Activated CD8-positive, alpha-beta memory T cell treated with anti-CD3 and anti-CD28 coated beads, Interleukin-2, amount 10 ng/mL, durations not matched to agents 7 days and 5 days (primary cell): ENCODE measurements at regions not wholly inside any gene's neighbourhood (a gene's known extent, or its start where the extent isn't known, plus 50 kb on each side); places are given as distances from the start of the nearest gene placed in this dataset.

Source experiments
- ATAC-seq: fragments of 150-1000 bp; cut with Tn5 transposase; one replicate; pipeline ENCODE4 v1.10.0; 2021; ENCODE audit warnings: moderate library complexity
- CTCF ChIA-PET: fragments of 350-600 bp; sonication (Branson Sonifier 250); formaldehyde crosslinking; loops from one replicate; lab custom pipeline; 2021; ENCODE audit warnings: antibody characterized with exemption; lab: Charles Lee
- DNase-seq: peaks from one replicate; pipeline ENCODE4 v3.0.0-alpha.2; 2020
- H3K27ac Mint-ChIP-seq: one replicate; pipeline ENCODE4 v1.8.0; 2021; ENCODE audit warnings: mild to moderate bottlenecking, mixed read lengths
- H3K27me3 Mint-ChIP-seq: one replicate; pipeline ENCODE4 v1.8.0; 2021; ENCODE audit warnings: mixed read lengths
- H3K36me3 Mint-ChIP-seq: one replicate; pipeline ENCODE4 v1.8.0; 2021; ENCODE audit warnings: mild to moderate bottlenecking, mixed read lengths
- H3K4me1 Mint-ChIP-seq: one replicate; pipeline ENCODE4 v1.8.0; 2021; ENCODE audit warnings: mixed read lengths
- H3K4me3 Mint-ChIP-seq: one replicate; pipeline ENCODE4 v1.8.0; 2021; ENCODE audit warnings: mild to moderate bottlenecking, moderate library complexity, mixed read lengths
- H3K9me3 Mint-ChIP-seq: one replicate; pipeline ENCODE4 v1.8.0; 2022; ENCODE audit warnings: low read depth, mixed read lengths

DNA sequence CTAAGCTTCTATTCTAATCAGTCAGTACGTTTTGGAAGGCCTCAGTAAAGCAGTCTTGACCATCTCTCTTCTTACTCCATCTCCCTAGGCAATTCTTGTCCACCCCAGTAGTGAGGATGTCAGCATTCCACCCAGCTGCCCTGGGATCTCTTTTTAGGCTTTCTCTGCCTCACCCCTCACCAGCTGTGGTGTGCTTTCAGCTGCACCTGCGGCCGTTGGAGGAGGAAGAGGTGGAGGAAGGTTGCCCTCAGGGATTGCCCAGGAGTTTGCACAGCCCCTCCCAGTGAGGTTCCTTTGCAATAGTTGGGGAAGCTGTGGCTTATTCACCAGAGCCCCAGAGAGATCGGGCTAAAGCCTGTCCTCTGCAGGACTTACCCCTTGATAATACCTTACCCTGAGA, 615.8 kb downstream of the BNC2 start:
- Mint-ChIP-seq H3K36me3 (no peaks in the 10 kb centered on the region), H3K27me3 (no peaks in the 10 kb centered on the region), H3K4me3 (no peak overlapping the region), H3K27ac (no peak overlapping the region), H3K9me3 (peaks cover 5% of the 10 kb centered on the region), H3K4me1 (no peaks in the 10 kb centered on the region)
- no peak for DNase-seq
- ATAC-seq: no peak
- CTCF ChIA-PET: no interaction called here

DNA sequence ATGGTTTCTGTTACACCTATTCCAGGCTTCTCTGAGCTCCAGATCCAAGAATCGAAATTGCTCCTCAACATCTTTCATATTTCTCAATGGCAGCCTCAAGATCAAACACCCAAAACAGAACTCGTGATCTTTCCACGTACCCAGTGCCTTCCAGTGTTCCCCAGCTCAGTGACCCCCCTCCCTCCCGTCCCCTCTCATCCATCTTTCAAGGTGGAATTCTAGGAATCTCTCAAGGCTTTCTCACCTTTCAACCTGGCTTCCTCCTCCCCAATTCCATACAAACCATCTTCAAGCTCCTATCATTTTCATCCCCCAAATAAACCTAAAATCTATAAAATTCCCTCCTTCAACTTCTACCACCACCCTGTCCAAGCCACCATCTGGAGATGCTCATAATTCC, 615.3 kb downstream of the BNC2 start:
- no peak overlapping the region for H3K4me3 Mint-ChIP-seq
- CTCF ChIA-PET: no interaction called here
- H3K27ac Mint-ChIP-seq: no peak overlapping the region
- H3K4me1 Mint-ChIP-seq: no peaks in the 10 kb centered on the region
- peaks cover 5% of the 10 kb centered on the region for H3K9me3 Mint-ChIP-seq
- no peaks in the 10 kb centered on the region for H3K27me3 Mint-ChIP-seq
- H3K36me3 Mint-ChIP-seq: no peaks in the 10 kb centered on the region
- DNase-seq: no peak
- no peak for ATAC-seq

DNA sequence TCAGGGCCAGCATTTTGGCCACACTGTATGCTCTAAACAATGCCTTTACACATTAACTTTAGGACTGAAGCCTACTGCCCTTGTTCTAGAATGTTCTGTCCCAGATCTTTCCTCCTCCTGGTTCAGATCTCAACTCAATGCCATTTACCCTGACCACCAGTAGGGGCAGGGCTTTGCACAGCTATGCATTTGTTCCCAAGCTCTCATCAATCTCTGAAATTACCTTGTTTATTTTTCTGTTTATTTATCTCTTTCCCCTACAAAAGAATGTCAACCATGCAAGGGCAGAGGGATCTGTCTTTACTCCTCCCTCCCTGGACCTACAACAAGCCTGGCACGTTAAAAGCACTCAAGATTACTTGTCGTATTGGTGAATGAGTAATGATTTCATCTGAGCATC, 612.9 kb downstream of the BNC2 start:
- Mint-ChIP-seq H3K27ac (no peak overlapping the region), H3K4me3 (no peak overlapping the region), H3K4me1 (no peaks in the 10 kb centered on the region), H3K27me3 (no peaks in the 10 kb centered on the region), H3K36me3 (no peaks in the 10 kb centered on the region), H3K9me3 (peaks cover 5% of the 10 kb centered on the region)
- ATAC-seq (no peak), DNase-seq (no peak)
- CTCF ChIA-PET: no interaction called here

DNA sequence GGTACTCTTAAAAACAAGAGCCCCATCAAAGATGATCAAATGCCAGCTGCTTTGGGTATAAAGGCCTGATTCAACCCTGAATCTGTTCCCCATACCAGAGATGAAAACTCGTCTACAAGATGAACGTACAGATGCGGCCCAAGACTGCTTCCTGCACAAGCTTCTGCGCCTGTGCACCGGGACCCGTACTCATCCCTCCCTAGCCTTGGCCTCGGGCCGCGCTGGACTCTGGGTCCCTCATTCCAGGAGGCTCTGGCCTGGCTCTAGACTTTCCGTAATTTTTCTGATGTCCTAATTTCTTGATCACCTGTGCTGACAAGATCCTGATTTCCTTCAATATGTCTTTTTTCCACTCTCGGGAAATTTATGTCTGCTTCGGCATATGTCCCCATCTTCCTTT, 612.3 kb downstream of the BNC2 start:
- DNase-seq (no peak), ATAC-seq (no peak)
- H3K4me3 Mint-ChIP-seq: no peak overlapping the region
- no peaks in the 10 kb centered on the region for H3K36me3 Mint-ChIP-seq
- no peaks in the 10 kb centered on the region for H3K27me3 Mint-ChIP-seq
- H3K4me1 Mint-ChIP-seq: no peaks in the 10 kb centered on the region
- CTCF ChIA-PET: no interaction called here
- no peak overlapping the region for H3K27ac Mint-ChIP-seq
- peaks cover 5% of the 10 kb centered on the region for H3K9me3 Mint-ChIP-seq

DNA sequence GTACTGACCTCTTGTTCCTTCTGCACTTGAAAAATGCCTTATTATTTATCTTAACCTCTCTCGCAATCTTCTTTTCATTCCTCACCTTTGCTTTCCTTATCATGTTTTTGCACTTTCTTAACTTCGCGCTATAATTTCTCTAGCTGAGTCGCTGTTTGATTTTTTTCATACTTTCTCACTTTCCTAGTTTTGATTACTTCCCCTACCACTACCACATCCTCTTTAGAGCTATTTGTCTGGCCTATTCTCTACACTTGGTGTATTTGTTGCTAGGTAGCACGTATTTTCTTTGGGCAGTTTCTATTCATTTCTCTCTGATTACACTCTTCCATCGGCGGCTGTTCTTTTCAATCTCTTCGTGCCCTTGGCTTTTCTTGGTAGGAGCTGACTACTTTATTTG, 611.8 kb downstream of the BNC2 start:
- Mint-ChIP-seq H3K4me1 (no peaks in the 10 kb centered on the region), H3K27me3 (no peaks in the 10 kb centered on the region), H3K4me3 (no peak overlapping the region), H3K36me3 (no peaks in the 10 kb centered on the region), H3K9me3 (peaks cover 5% of the 10 kb centered on the region), H3K27ac (no peak overlapping the region)
- CTCF ChIA-PET: no interaction called here
- ATAC-seq: no peak
- no peak for DNase-seq

DNA sequence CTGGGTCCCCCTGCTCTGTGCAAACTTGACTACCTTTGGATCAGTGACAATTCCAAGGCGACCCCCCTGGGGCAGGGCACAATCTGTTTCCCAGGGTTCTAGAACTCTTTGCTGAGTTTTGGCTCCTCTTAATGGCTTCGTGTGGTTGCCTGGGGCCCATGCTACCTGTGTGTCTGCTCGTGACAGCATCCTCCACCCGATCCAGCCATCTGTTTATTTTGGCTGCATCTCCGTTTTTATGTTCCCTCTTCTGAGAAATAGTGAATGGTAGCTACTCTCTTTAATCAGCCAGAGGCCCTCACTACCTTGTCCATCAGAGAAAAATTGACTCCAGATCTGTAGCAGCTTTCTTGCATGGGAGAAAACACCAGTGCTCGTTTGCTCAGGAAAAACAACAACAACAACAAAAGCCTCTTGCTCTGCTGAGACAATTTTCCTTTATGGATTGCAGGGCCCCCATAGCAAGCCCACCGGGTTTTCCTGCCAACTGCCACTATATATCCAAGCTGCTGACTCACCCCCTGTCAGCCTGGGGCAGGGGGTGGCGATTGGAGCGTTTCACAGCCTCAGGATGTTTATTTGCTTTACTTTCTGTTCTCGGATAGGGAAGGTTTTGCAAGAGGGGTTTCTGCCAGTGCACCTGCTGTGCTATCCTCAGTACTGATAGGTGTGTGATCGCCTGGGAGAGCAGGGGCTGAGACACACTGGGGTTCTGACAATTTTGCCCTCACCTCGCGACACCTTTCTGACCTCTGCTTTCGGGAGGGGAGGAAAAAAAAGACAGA, 607.8 kb downstream of the BNC2 start:
- CTCF ChIA-PET: no interaction called here
- H3K9me3 Mint-ChIP-seq: peaks cover 7% of the 10 kb centered on the region
- no peak overlapping the region for H3K27ac Mint-ChIP-seq
- H3K4me1 Mint-ChIP-seq: peaks cover 2% of the 10 kb centered on the region
- no peak for DNase-seq
- H3K36me3 Mint-ChIP-seq: no peaks in the 10 kb centered on the region
- H3K4me3 Mint-ChIP-seq: no peak overlapping the region
- ATAC-seq: no peak
- no peaks in the 10 kb centered on the region for H3K27me3 Mint-ChIP-seq

DNA sequence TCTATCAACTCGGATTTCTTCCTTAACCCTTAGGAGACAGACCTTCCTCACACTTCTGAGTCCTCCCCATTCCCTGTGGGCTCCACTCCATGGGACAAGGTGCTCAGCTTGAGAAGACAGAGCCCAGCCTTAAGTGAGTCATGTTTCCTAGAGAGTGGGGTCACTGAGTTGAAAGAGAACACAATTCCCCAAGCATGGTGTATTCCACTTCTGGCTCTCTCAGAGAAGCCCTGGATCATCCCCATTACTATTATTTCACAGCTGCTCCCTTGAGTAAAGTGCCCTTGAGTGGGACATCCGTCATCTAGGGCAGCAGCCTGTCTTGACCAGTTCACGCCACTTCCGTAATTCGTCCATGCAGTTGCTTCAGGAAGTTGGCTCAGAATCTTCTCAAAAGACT, 604.8 kb downstream of the BNC2 start:
- H3K4me3 Mint-ChIP-seq: no peak overlapping the region
- H3K27me3 Mint-ChIP-seq: no peaks in the 10 kb centered on the region
- ATAC-seq (no peak), DNase-seq (no peak)
- H3K36me3 Mint-ChIP-seq: no peaks in the 10 kb centered on the region
- peaks cover 2% of the 10 kb centered on the region for H3K9me3 Mint-ChIP-seq
- CTCF ChIA-PET: no interaction called here
- peaks cover 2% of the 10 kb centered on the region for H3K4me1 Mint-ChIP-seq
- H3K27ac Mint-ChIP-seq: no peak overlapping the region

DNA sequence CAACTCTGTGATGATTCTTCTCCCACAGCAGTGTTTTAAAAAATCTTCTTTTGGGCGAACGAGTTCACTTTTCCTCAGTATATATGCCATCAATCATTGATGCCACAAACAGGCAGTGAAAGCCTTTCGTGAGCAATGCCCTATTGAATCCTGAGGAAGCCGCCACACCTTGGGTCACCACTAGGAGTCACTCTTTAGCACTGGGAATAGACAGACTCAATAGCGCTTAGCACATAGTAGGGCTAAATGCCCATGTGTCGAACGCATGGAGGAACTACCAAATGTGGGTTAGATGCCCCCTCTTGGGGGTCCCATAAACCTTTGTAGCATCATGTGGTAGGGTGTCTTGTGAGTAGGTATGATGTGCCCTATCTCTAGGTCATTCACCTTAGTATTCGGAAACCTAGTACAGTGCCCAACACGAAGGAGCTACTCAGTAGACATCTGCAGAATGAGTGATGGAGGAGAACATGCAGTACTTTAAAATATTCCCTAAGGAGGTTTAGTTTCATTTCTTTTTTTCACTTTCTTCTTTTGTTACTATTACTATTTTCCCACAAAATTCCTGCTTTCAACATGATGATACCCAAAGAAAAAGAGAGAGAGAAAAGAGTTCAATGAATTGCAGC, 603.7 kb downstream of the BNC2 start:
- CTCF ChIA-PET: interaction anchor here (0.9 kb wide), 1 partner anchor 10 kb away, joined by 3 read pairs; no protein-coding TSS in a partner anchor
- ATAC-seq: no peak
- Mint-ChIP-seq H3K4me3 (no peak overlapping the region), H3K36me3 (no peaks in the 10 kb centered on the region), H3K27me3 (no peaks in the 10 kb centered on the region), H3K9me3 (peaks cover 2% of the 10 kb centered on the region), H3K27ac (no peak overlapping the region), H3K4me1 (peaks cover 2% of the 10 kb centered on the region)
- no peak for DNase-seq

DNA sequence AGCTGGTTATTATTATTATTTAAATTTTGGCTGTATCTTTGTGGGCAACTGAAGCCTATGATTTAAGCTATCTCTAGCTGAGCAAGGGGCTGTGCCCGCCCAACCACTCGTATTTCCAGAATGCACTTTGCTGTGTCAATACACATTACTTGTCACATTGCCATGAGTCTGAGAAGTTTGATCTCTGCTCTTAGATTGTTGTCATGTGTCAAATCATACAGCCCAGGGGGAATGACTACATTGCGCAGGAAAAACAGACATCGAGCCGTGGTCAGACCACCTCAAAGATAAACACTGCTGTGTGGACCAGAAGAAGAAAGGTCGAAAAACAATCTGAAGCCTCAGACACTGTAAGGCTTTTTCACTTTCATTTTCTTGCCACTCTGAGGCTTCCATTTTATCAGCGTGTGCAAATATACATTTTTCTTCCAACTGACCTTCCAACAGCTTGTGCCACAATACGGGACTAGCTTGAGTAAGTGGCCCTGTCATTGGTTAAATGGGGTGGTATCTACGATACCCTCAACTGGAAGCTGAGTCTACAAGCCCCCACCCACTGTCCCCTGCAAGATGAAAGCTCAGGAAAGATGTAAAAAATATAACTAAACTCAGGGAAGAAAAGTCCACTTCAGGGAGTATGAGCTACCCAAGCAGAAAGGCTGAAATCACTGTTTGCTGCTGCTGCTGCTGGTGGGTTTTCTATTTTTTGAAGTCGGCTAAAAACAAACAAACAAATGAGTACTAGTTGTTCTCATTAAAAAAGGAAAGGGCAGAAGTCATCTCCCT, 603.0 kb downstream of the BNC2 start:
- H3K27me3 Mint-ChIP-seq: no peaks in the 10 kb centered on the region
- H3K36me3 Mint-ChIP-seq: no peaks in the 10 kb centered on the region
- H3K4me3 Mint-ChIP-seq: peak overlapping the region; percentile 32
- H3K27ac Mint-ChIP-seq: no peak overlapping the region
- peaks cover 2% of the 10 kb centered on the region for H3K4me1 Mint-ChIP-seq
- peak; percentile 23 for ATAC-seq
- CTCF ChIA-PET: interaction anchor here (0.9 kb wide), 1 partner anchor 11 kb away, joined by 3 read pairs; no protein-coding TSS in a partner anchor
- no peak for DNase-seq
- H3K9me3 Mint-ChIP-seq: peaks cover 2% of the 10 kb centered on the region

DNA sequence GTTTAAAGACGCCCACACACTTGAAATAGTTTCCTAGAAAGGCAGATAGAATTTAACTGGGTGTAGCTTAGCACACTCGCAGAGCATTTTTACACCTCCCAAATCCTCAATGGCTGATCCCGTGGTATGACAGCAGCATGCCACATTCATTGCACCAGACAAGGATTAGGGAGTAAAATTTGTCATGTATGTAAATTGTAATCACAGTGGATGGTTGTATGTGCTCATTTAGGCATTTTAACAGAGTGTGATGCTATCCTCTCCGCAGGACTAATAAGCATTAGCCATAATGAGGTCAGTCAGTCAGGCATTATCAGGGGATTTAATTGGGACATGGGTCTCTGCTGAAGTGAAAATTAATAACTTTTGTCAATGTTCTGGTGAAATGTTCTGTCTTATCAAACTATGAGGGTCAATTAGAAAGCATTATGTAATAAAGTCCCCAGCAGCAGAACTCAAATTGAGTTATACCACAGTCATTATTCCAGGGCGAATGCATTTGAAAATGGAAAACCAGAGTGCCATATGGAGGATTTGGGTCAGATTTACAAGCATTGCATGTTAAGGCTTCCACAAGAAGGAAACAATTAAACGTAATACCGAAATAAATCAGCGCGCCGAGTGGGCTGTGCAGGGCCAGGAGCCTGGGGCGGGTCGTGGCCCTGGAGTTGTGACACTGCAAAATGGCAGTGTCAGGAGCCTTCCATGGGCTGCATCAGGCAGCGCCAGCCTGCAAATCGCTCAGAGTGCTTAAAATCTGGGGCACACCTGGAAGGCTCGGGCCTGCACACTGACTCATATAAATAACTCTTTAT, 602.2 kb downstream of the BNC2 start:
- Mint-ChIP-seq H3K4me3 (no peak overlapping the region), H3K4me1 (peaks cover 2% of the 10 kb centered on the region), H3K9me3 (peaks cover 2% of the 10 kb centered on the region), H3K36me3 (no peaks in the 10 kb centered on the region), H3K27ac (no peak overlapping the region), H3K27me3 (no peaks in the 10 kb centered on the region)
- DNase-seq (no peak), ATAC-seq (no peak)
- CTCF ChIA-PET: no interaction called here

DNA sequence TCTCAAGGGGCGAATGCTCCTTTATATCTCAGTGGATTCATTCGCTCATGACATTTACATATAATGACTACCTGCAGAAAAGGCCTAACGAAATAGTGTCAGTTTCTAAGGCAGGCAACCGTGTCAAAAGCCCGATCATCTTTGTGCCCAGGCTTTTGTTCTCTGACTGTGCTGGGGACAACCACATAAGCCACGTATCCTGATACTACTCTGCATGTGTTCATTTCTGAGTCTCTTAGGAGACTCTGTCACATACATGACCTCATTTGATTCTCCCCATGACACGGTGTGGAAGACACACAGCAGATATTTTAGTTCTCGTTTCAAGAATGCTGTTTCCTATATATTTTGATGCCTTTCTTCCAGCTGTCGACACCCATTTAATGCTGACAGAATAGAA, 598.5 kb downstream of the BNC2 start:
- ATAC-seq (no peak), DNase-seq (no peak)
- Mint-ChIP-seq H3K36me3 (no peaks in the 10 kb centered on the region), H3K27ac (no peak overlapping the region), H3K4me1 (peaks cover 2% of the 10 kb centered on the region), H3K27me3 (no peaks in the 10 kb centered on the region), H3K4me3 (no peak overlapping the region), H3K9me3 (no peaks in the 10 kb centered on the region)
- CTCF ChIA-PET: no interaction called here

DNA sequence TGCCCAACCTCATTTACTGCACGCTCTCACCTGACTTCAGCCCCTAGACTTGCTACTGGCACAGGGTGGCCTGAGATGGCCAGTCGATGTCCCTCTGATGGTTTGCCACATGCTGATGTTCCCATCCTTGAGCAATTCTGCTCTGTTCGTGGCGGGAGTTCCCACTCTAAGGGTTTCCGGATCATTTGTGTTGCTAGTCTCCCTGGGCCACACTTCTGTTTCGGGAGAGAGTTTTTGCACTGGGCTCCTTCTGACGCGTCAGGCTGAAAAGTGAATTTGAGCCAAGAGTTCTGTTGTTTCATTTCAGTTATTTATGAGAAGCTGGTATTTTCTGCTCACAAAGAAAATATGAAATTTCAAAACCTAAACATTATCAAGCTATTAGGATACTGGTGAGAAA, 597.7 kb downstream of the BNC2 start:
- ATAC-seq: no peak
- H3K9me3 Mint-ChIP-seq: no peaks in the 10 kb centered on the region
- no peak overlapping the region for H3K4me3 Mint-ChIP-seq
- H3K4me1 Mint-ChIP-seq: no peaks in the 10 kb centered on the region
- no peak for DNase-seq
- H3K27me3 Mint-ChIP-seq: no peaks in the 10 kb centered on the region
- no peaks in the 10 kb centered on the region for H3K36me3 Mint-ChIP-seq
- CTCF ChIA-PET: no interaction called here
- no peak overlapping the region for H3K27ac Mint-ChIP-seq
